Suprapubic skin (tissue), 3 donors: ENCODE measurements at regions not wholly inside any gene's neighbourhood (a gene's known extent, or its start where the extent isn't known, plus 50 kb on each side); places are given as distances from the start of the nearest gene placed in this dataset.

Experiments
- POLR2AphosphoS5 ChIP-seq, 3 donors: sonication (generic); formaldehyde crosslinking; IDR thresholded peaks; one replicate each; pipeline ENCODE4 v1.6.1; 2017; ENCODE audit warnings: antibody characterized with exemption in 3 of 3
- TF ChIP-seq, protein P1 (sequence below), 2 donors: fragments of 200-600 bp in 1 of 2; fragments of 450-650 bp in 1 of 2; sonication (generic) in 1 of 2; IDR thresholded peaks; one replicate each; pipeline ENCODE4 v1.5.1; 2016 to 2019; ENCODE audit warnings: antibody characterized with exemption in 2 of 2, mild to moderate bottlenecking in 1 of 2, moderate library complexity in 1 of 2

DNA sequence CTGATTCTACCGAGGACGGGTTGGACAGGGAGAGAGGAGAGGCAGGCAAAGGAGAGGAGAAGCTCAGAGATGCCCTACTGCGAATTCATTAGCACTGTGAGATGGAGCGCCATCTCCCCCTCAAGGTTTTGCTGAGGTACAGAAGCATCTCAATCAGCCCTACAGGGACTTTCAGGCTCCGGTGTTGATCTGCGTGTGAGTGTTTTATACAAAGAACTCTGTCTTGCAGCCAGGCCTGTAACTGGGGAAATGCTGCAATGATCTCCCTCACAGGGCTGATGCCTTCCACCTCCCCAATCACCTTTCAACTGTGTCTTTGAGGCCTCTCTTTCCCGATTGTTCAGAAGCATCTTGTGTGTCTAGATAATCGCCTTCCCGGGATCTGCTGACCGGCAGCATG, 74.8 kb downstream of the IRX6 start:
- TF ChIP-seq POLR2AphosphoS5 (IDR thresholded peaks at IDR 0.05), result no peak
- TF ChIP-seq, protein P1, sequence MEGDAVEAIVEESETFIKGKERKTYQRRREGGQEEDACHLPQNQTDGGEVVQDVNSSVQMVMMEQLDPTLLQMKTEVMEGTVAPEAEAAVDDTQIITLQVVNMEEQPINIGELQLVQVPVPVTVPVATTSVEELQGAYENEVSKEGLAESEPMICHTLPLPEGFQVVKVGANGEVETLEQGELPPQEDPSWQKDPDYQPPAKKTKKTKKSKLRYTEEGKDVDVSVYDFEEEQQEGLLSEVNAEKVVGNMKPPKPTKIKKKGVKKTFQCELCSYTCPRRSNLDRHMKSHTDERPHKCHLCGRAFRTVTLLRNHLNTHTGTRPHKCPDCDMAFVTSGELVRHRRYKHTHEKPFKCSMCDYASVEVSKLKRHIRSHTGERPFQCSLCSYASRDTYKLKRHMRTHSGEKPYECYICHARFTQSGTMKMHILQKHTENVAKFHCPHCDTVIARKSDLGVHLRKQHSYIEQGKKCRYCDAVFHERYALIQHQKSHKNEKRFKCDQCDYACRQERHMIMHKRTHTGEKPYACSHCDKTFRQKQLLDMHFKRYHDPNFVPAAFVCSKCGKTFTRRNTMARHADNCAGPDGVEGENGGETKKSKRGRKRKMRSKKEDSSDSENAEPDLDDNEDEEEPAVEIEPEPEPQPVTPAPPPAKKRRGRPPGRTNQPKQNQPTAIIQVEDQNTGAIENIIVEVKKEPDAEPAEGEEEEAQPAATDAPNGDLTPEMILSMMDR (IDR thresholded peaks at IDR 0.05), result no peak
